Right lobe of liver (tissue), 4 donors: ENCODE measurements at regions not wholly inside any gene's neighbourhood (a gene's known extent, or its start where the extent isn't known, plus 50 kb on each side); places are given as distances from the start of the nearest gene placed in this dataset.

Experiments used
- POLR2A ChIP-seq: fragments of 450-650 bp; IDR thresholded peaks from one replicate; pipeline ENCODE4 v1.6.1; 2017; ENCODE audit warnings: antibody characterized with exemption, mild to moderate bottlenecking
- TF ChIP-seq, protein P1 (sequence below), 4 donors: fragments of 200-600 bp in 3 of 4; fragments of 450-650 bp in 1 of 4; IDR thresholded peaks; one replicate each; pipeline versions ENCODE4 v1.5.1 to v1.8.0; 2016 to 2022; ENCODE audit warnings: antibody characterized with exemption in 4 of 4, mild to moderate bottlenecking in 2 of 4
- donor health status: DM: no; HTN: no; CAD: no.
- donor health status: DM: no; HTN: no; CAD: no.
- donor health status: DM: no; HTN: yes; CAD: no.

DNA sequence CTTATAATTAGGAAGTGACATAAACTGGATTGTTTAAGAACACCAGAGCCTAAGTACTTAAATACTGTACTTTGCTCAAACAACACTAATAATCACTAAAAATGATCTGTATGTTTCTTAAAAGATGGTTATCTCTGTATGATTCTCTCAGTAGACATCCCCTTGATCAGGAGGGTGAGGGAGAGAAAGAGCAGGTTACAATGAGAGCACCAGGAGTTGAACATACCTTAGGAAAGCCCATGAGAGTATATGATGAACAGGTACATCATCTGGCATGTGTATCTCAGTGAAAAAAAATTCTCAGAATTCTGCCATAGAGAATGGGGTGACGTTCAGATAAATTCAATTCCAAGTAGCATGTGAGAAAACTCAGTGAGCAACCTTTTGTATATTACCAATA is 59.9 kb upstream of the IL2 start:
- TF ChIP-seq, protein P1, sequence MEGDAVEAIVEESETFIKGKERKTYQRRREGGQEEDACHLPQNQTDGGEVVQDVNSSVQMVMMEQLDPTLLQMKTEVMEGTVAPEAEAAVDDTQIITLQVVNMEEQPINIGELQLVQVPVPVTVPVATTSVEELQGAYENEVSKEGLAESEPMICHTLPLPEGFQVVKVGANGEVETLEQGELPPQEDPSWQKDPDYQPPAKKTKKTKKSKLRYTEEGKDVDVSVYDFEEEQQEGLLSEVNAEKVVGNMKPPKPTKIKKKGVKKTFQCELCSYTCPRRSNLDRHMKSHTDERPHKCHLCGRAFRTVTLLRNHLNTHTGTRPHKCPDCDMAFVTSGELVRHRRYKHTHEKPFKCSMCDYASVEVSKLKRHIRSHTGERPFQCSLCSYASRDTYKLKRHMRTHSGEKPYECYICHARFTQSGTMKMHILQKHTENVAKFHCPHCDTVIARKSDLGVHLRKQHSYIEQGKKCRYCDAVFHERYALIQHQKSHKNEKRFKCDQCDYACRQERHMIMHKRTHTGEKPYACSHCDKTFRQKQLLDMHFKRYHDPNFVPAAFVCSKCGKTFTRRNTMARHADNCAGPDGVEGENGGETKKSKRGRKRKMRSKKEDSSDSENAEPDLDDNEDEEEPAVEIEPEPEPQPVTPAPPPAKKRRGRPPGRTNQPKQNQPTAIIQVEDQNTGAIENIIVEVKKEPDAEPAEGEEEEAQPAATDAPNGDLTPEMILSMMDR (IDR thresholded peaks at IDR 0.05), result no peak
- no peak for TF ChIP-seq POLR2A
